DOHH2 (cell line): ENCODE measurements at regions not wholly inside any gene's neighbourhood (a gene's known extent, or its start where the extent isn't known, plus 50 kb on each side); places are given as distances from the start of the nearest gene placed in this dataset.

ENCODE experiments used
- EZH2phosphoT487 ChIP-seq: fragments of 200-600 bp; sonication (generic); IDR thresholded peaks from 2 replicates; pipeline ENCODE4 v1.6.1; 2017; ENCODE audit warnings: borderline replicate concordance, mild to moderate bottlenecking, antibody characterized with exemption, low read length, moderate library complexity, mixed read lengths
- TF ChIP-seq, protein P1 (sequence below): fragments of 200-600 bp; sonication (generic); IDR thresholded peaks from one replicate; pipeline ENCODE4 v1.5.1; 2014; ENCODE audit warnings: antibody characterized with exemption, mild to moderate bottlenecking, low read depth, low read length; ENCODE audit not compliant: poor library complexity, severe bottlenecking

DNA sequence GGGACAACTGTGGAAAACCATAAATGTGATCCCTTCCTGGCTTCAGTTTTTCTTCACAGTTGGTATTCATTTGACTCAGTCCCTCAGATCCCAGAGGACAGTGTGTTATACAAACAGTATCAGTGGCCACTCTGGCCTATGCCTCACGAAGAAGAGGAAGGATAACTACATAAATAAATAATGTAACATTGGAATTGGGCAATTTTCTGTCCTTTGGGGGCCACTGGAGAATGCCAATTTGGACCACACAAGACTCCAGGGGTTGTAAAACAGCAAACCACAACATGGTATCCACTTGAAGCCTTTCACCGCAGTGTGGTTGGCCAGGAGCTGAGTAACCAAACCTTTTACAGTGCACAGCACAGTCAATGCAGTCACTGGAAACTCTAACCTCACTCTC is 1077.0 kb downstream of the ROBO2 start:
- TF ChIP-seq, protein P1, sequence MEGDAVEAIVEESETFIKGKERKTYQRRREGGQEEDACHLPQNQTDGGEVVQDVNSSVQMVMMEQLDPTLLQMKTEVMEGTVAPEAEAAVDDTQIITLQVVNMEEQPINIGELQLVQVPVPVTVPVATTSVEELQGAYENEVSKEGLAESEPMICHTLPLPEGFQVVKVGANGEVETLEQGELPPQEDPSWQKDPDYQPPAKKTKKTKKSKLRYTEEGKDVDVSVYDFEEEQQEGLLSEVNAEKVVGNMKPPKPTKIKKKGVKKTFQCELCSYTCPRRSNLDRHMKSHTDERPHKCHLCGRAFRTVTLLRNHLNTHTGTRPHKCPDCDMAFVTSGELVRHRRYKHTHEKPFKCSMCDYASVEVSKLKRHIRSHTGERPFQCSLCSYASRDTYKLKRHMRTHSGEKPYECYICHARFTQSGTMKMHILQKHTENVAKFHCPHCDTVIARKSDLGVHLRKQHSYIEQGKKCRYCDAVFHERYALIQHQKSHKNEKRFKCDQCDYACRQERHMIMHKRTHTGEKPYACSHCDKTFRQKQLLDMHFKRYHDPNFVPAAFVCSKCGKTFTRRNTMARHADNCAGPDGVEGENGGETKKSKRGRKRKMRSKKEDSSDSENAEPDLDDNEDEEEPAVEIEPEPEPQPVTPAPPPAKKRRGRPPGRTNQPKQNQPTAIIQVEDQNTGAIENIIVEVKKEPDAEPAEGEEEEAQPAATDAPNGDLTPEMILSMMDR, result no peak
- no peak for TF ChIP-seq EZH2phosphoT487
